CD4-positive, alpha-beta T cell treated with Interleukin-15 for 1 hour (primary cell): ENCODE measurements at regions not wholly inside any gene's neighbourhood (a gene's known extent, or its start where the extent isn't known, plus 50 kb on each side); places are given as distances from the start of the nearest gene placed in this dataset.

ENCODE experiments used
- DNase-seq: peaks from one replicate; pipeline ENCODE4 v3.0.0-alpha.2; 2020

- no peak for DNase-seq
Observed at GRCh38 chr6:104017410-104018381, 842.0 kb downstream of the HACE1 start.

- no peak for DNase-seq
Observed at GRCh38 chr6:104014163-104014959, 845.4 kb downstream of the HACE1 start.

GRCh38 chr6:104013312-104013971, 846.3 kb downstream of the HACE1 start:
- no peak for DNase-seq

GRCh38 chr6:104010897-104011296, 848.8 kb downstream of the HACE1 start:
- no peak for DNase-seq

- no peak for DNase-seq
Observed at GRCh38 chr6:104003803-104004516, 855.8 kb downstream of the HACE1 start.

- no peak for DNase-seq
Observed at GRCh38 chr6:103995571-103995970, 864.1 kb downstream of the HACE1 start.

GRCh38 chr6:103983860-103984259, 875.9 kb downstream of the HACE1 start:
- DNase-seq = no peak

- DNase-seq = no peak
Observed at GRCh38 chr6:103983011-103983410, 876.7 kb downstream of the HACE1 start.

- DNase-seq = no peak
Observed at GRCh38 chr6:103982574-103982973, 877.1 kb downstream of the HACE1 start.

- DNase-seq = no peak
Observed at GRCh38 chr6:103979308-103979707, 880.4 kb downstream of the HACE1 start.

- no peak for DNase-seq
Observed at GRCh38 chr6:103937389-103937788, 922.3 kb downstream of the HACE1 start.

- no peak for DNase-seq
Observed at GRCh38 chr6:103925317-103925716, 934.4 kb downstream of the HACE1 start.

GRCh38 chr6:103910018-103910417, 949.7 kb downstream of the HACE1 start:
- DNase-seq = no peak

GRCh38 chr6:103908898-103909297, 950.8 kb downstream of the HACE1 start:
- no peak for DNase-seq

- DNase-seq = no peak
Observed at GRCh38 chr6:103895136-103895535, 964.6 kb downstream of the HACE1 start.

- no peak for DNase-seq
Observed at GRCh38 chr6:103893141-103893581, 966.6 kb downstream of the HACE1 start.

- no peak for DNase-seq
Observed at GRCh38 chr6:103886951-103887350, 972.8 kb downstream of the HACE1 start.

GRCh38 chr6:103885446-103885845, 974.3 kb downstream of the HACE1 start:
- DNase-seq = no peak

GRCh38 chr6:103879800-103880199, 979.9 kb downstream of the HACE1 start:
- DNase-seq = no peak

GRCh38 chr6:103875221-103875620, 984.5 kb downstream of the HACE1 start:
- no peak for DNase-seq

- DNase-seq = no peak
Observed at GRCh38 chr6:103874575-103874974, 985.1 kb downstream of the HACE1 start.

GRCh38 chr6:103872678-103873077, 987.0 kb downstream of the HACE1 start:
- DNase-seq = no peak

- no peak for DNase-seq
Observed at GRCh38 chr6:103872233-103872632, 987.5 kb downstream of the HACE1 start.
